C4-2B (cell line): ENCODE measurements at regions not wholly inside any gene's neighbourhood (a gene's known extent, or its start where the extent isn't known, plus 50 kb on each side); places are given as distances from the start of the nearest gene placed in this dataset.

Experiments
- ZFX ChIP-seq: fragments of 450-650 bp; IDR thresholded peaks from 2 replicates; pipeline ENCODE4 v1.6.1; 2017
- TF ChIP-seq, protein P1 (sequence below): fragments of 450-650 bp; conservative IDR thresholded peaks from 2 replicates; pipeline ENCODE4 v1.5.1; 2017; ENCODE audit warnings: mild to moderate bottlenecking

DNA sequence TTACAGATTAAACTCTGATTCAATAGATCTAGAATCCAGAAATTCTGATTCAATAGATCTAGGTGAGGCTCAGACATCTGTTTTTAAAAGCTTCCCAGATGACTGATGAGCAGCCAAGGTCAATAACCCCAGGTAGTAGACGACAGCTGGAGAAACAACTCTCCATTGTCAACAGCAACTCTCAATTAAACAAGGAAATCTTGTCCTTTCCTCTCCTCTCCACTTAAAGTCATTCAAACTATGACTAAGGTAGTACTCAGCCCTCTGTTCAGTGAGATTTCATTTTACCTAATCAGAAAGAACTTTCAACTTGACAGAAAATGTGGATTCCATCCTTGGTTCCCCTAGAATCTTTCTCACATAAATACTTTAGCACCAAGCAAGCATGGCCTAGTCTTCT, 94.6 kb upstream of the SCG2 start:
- TF ChIP-seq, protein P1, sequence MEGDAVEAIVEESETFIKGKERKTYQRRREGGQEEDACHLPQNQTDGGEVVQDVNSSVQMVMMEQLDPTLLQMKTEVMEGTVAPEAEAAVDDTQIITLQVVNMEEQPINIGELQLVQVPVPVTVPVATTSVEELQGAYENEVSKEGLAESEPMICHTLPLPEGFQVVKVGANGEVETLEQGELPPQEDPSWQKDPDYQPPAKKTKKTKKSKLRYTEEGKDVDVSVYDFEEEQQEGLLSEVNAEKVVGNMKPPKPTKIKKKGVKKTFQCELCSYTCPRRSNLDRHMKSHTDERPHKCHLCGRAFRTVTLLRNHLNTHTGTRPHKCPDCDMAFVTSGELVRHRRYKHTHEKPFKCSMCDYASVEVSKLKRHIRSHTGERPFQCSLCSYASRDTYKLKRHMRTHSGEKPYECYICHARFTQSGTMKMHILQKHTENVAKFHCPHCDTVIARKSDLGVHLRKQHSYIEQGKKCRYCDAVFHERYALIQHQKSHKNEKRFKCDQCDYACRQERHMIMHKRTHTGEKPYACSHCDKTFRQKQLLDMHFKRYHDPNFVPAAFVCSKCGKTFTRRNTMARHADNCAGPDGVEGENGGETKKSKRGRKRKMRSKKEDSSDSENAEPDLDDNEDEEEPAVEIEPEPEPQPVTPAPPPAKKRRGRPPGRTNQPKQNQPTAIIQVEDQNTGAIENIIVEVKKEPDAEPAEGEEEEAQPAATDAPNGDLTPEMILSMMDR = no peak
- TF ChIP-seq ZFX = no peak
